ENCODE measurements at regions not wholly inside any gene's neighbourhood (a gene's known extent, or its start where the extent isn't known, plus 50 kb on each side); places are given as distances from the start of the nearest gene placed in this dataset.

- no peak for DNase-seq
These were observed 391.8 kb downstream of the FGF9 start for GRCh38 chr13:22062478-22063205.

- DNase-seq = no peak
These were observed 392.7 kb downstream of the FGF9 start for GRCh38 chr13:22063416-22064124.

GRCh38 chr13:22064854-22065620, 394.2 kb downstream of the FGF9 start:
- no peak for DNase-seq

- no peak for DNase-seq
These were observed 402.8 kb downstream of the FGF9 start for GRCh38 chr13:22073718-22074117.

DNA sequence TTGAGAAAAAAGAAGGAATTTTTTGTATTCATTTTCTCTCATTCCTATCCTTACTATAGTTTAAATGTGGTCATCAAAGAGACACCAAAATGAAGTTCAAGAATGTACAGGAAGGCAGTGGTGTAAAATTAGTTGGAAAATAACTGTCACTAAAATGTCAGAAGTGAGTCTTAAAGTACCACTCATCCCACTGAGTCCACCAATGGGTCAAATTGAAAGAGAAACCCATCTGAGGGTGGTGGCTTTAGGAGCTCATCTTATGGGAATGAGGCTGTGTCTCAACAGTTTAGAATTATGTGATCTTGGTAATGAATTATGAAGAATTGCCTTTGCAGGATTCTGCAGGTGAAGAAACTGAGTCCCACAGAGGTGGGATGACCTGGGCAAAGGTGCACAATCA, 403.5 kb downstream of the FGF9 start:
- no peak for DNase-seq

DNA sequence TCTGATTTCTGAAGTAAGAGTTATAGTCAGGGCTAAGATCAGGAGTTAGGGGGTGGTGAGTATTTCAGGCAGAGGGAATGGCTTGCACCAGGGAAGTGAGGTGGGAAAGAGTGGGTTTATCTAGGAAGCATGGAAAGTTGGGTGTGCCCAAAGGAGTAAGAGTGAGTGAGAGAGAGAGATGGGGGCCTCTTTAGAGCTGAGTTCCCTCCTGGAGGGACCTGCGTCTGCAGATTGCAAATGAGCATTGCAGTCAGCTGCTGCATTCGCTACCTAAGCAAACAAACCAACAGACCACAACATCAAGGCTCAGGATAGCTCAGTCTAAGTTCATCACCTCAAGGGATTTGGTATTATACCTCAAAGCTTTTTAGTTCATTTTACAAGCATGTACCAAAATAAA, 405.8 kb downstream of the FGF9 start:
- DNase-seq = no peak

DNA sequence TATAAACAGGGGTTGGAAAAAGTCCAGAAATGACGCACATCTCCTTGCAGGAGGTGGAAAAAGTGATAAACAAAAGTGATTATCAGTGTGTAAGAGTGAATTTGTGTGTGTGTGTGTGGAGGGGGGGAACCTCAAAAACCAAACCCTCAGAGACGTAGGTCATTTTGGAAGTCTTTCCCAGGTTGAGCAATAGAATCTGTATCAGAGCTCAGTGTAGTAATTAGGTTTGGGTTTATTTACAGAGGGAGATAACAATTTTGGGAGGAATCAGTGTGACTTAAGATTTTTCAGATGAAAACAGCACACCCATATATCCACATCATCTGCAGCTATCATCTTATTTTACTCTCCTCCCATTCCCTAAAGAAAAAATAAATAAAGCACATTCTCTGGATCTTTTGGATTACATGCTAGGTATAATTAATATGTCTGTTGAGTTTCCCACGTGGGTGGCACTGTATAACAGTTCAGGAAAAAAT, 406.4 kb downstream of the FGF9 start:
- DNase-seq = no peak

DNA sequence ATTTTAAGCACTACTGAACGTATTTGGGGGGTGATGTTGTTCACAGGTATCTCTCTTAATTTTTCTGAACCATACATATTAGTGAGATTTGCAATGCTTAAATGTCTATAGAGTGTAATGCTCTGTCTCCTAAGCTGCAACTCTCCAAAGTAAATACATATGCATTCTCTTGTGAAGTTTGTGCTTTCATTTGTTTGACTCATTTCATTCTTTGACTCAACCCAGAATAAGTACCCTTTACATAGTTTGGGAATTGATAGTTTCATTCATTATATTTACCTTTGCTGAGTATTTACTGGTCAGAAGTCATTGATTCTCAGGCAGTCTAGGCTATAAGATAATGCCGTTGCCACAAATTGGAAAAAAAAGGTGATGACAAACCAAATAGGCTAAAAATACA, 406.9 kb downstream of the FGF9 start:
- no peak for DNase-seq

DNA sequence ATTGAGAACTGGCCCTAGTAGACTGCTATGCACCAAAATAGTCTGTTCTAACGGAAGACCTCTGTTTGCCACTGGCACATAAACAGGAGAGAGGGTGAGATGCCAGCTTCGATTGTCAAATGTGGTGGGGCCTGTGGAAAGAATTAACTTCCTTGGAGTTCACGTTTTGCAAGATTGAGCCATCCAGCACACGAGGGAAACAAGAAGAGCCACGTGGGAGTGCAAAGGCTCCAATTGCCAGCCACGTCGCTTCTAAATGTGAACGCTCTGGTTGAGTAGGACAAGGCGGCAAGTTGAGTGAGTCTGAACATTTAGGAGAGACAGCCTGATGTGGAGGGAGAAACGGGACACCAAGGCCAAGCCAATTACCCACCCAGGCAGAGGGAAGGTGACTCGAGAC, 409.1 kb downstream of the FGF9 start:
- no peak for DNase-seq

DNA sequence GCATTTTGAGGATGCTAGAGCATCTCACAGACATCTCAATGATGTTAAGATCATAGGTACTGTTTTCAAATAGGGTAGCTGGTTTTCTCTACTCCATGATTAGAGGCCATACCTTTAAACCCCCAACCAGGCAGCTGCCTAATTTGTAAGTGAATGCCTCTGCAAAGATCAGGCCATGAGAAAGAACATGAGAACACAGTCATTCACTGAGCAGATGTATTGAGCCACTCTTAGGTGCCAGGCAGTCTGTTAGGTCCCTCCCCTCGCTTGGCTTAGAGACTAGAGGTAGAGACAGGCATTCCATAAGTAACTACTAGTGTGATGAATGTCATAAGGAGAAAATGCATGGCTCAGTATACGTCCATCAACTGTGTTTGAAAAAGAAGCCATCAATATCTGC, 410.0 kb downstream of the FGF9 start:
- no peak for DNase-seq

- no peak for DNase-seq
These were observed 410.6 kb downstream of the FGF9 start for GRCh38 chr13:22081430-22081829.

DNA sequence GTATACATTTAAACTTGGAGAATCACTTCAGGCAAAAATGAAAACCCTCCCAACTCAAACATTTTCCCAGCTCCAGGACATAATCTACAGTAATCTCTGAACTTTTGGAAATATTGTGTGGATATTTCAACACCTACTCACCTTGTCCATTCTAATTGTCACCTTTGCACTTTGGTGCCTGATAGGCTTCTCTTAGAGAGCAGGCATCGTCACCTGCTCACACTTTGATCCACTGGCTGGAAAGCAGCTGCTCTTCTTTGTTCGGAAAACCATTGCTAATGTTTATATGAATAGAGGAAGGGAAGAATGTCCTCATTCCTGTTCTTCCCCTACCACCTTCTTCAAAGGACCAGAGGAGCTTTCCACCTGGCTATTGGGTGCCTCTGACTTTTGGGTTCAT, 411.2 kb downstream of the FGF9 start:
- no peak for DNase-seq

DNA sequence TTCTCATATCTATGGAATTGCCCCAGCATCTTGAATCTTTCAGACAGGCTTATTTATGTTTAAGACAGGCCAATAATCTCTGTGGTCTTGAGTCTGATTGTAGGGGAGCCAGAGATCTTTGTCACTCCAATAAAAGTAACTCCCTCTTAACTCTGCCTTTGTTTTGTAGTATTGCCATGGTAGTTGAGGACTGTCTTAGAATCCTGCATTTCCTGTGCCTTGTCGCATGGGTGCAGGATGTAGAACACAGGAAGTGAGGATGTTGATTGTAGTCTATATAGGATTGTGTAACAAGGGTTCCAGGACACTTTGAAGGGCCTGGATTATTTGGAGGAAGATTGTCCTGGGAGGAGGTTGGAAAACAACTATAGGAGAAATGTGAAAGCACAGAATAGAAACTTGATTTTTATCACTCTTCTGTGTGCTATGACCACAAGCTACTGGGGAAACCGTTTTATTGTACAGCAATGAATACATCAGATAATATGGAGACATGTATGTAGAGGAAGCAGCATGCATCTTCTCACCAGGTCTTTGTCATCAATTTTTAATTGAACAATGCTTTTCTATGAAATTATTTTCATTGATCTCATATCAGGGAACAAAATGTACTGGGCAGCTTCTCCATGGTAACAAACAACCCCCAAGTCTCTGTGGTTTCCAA, 411.7 kb downstream of the FGF9 start:
- DNase-seq = no peak

DNA sequence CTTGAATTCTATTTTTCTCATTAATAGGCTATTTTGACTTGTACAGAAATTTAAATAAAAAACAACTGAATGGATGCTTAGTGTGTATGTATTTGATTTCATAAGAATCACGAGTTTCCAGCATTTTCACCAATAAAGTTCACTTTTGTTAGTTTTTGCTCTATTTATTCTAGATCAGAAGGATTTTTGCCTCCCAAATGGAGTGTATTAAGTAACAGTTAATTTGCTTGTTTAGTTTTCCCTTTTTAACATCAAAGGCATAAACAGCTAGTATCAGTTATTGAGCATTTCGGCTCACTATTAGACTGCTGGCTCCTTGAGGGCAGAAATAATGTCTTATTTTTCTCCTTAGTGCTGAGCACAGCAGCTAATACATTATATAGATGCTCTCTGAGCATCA, 414.1 kb downstream of the FGF9 start:
- no peak for DNase-seq

GRCh38 chr13:22086597-22087330, 415.9 kb downstream of the FGF9 start:
- no peak for DNase-seq

DNA sequence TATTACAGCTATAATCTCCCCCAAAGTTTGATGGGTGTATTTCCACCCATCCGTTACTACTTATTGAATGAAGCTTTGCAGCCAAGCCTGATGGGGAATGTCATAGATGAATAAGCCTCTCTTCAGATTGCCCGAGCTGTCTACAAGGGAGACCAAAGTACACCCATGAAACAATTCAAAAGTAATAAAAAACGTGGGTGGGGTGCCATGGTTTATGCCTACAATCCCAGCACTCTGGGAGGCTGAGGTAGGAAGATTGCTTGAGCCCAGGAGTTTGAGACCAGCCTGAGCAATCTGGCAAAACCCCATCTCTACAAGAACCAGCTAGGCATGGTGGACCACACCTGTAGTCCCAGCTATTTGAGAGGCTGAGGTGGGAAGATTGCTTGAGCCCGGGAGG, 419.2 kb downstream of the FGF9 start:
- no peak for DNase-seq

DNA sequence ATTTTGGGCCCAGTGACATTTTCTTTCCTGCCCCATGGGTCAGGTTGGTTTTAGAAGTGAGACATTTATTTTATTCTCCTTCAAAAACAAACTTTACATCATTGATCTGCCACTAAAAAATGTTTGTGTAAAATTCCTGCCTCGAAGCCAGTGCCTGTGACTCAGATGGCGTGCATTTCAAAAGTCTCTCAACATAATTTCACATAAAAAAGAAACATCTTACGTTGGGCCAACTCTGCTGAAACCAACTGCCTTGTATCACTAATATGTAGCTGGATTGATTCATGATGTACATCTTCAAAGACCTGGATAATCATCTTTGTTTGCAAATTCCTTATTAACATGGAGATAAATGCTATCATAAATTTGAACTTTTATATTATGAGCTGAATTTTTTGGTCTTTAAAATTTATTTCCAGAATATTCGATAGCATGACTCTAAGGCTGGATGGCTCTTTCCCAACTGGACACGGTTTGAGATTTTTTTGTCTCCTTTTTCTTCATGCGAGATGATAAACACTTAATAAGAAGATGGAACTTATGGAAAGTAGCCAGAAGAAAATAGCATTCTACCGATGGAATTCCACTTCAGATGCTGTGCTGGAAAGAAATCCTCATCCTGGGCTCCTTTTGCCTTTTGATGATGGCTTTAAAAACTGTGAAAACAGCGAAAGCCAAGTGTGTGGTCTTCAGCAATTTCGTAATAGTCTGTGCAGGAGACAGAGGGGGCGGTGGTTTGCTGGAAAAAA, 420.5 kb downstream of the FGF9 start:
- no peak for DNase-seq

DNA sequence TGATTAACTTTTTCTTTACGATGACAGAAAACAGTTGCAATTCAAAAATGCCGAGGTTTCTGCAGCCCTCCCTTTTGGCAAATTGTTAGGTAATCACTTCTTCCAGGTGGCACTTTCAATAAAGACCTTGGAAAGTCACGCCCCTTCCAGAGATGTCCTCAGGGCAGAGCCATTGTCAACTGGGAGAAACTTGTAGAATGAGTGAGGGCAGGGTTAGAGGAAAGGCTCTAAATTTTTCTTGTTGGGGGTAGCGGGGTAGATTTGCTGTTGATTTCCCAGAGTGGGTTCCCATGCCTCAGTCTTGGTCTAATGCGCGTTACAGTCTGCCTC, 421.1 kb downstream of the FGF9 start:
- DNase-seq = no peak

GRCh38 chr13:22092791-22093560, 422.1 kb downstream of the FGF9 start:
- no peak for DNase-seq

DNA sequence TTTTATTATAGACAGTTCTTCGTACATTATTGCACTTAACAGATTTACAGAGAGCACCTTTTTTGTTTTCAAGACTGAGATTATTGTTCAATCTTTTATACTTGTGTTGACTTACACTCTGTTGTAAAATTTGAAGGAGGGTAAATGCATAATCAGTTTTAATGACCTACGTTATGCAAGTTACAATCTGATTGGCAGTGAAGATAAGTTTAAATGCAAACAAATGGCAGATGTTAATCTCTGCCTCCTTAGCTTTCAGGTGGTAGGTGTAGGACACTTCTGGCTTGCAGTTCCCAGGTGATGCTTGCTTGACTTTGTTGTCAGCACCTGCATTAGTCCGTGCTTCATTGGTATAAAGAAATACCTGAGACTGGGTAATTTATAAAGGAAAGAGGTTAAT, 424.9 kb downstream of the FGF9 start:
- no peak for DNase-seq

- no peak for DNase-seq
These were observed 428.7 kb downstream of the FGF9 start for GRCh38 chr13:22099585-22099984.

Measured in KG1 (cell line).